Esophagus squamous epithelium (tissue), 4 donors: ENCODE measurements at regions not wholly inside any gene's neighbourhood (a gene's known extent, or its start where the extent isn't known, plus 50 kb on each side); places are given as distances from the start of the nearest gene placed in this dataset.

ENCODE experiments used
- POLR2A ChIP-seq, 4 donors: fragments of 450-650 bp; IDR thresholded peaks; one replicate each; pipeline ENCODE4 v1.6.1; 2017; ENCODE audit warnings: antibody characterized with exemption in 4 of 4, mild to moderate bottlenecking in 4 of 4, moderate library complexity in 3 of 4
- TF ChIP-seq, protein P1 (sequence below), 6 experiments: fragments of 450-650 bp in 4 of 6; fragments of 200-600 bp in 2 of 6; sonication (generic) in 2 of 6; IDR thresholded peaks; one replicate each; pipeline ENCODE4 v1.5.1; 2016 to 2019; ENCODE audit warnings: antibody characterized with exemption in 6 of 6, mild to moderate bottlenecking in 4 of 6, moderate library complexity in 4 of 6

DNA sequence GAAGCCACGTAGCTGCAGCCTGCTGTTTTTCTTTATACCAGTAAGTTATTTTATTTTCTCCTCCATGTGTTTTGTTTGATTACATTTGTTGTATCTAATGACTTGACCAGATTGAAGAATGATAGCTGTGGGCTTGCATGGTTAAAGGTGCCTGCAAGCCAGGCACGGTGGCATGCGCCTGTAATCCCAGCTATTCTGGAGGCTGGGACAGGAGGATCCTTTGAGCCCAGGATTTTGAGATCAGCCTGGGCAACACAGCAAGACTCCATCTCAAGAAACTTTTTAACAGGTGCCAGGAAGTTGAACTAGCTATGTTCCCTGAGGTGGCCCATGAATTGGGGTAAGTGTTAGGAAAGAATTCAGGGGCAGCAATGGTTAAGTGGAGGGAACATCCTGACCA lies 179.4 kb downstream of the IRS1 start:
- TF ChIP-seq, protein P1, sequence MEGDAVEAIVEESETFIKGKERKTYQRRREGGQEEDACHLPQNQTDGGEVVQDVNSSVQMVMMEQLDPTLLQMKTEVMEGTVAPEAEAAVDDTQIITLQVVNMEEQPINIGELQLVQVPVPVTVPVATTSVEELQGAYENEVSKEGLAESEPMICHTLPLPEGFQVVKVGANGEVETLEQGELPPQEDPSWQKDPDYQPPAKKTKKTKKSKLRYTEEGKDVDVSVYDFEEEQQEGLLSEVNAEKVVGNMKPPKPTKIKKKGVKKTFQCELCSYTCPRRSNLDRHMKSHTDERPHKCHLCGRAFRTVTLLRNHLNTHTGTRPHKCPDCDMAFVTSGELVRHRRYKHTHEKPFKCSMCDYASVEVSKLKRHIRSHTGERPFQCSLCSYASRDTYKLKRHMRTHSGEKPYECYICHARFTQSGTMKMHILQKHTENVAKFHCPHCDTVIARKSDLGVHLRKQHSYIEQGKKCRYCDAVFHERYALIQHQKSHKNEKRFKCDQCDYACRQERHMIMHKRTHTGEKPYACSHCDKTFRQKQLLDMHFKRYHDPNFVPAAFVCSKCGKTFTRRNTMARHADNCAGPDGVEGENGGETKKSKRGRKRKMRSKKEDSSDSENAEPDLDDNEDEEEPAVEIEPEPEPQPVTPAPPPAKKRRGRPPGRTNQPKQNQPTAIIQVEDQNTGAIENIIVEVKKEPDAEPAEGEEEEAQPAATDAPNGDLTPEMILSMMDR (IDR thresholded peaks at IDR 0.05): no peak
- TF ChIP-seq POLR2A (IDR thresholded peaks at IDR 0.05): no peak
